ENCODE measurements at regions not wholly inside any gene's neighbourhood (a gene's known extent, or its start where the extent isn't known, plus 50 kb on each side); places are given as distances from the start of the nearest gene placed in this dataset.

- TF ChIP-seq CTCF (IDR thresholded peaks at IDR 0.05) (no peak), POLR2A (IDR thresholded peaks at IDR 0.05) (no peak)
Measured at GRCh38 chr12:93288626-93289025, 89.1 kb upstream of the NUDT4 start.

Data from uterus (tissue), 2 donors.